ENCODE measurements at regions not wholly inside any gene's neighbourhood (a gene's known extent, or its start where the extent isn't known, plus 50 kb on each side); places are given as distances from the start of the nearest gene placed in this dataset.

GRCh38 chr7:118846977-118847376 is 622.5 kb downstream of the ANKRD7 start:
- TF ChIP-seq POLR2AphosphoS5 (IDR thresholded peaks at IDR 0.05) (no peak), POLR2A (IDR thresholded peaks at IDR 0.05) (no peak)
- TF ChIP-seq, protein P1, sequence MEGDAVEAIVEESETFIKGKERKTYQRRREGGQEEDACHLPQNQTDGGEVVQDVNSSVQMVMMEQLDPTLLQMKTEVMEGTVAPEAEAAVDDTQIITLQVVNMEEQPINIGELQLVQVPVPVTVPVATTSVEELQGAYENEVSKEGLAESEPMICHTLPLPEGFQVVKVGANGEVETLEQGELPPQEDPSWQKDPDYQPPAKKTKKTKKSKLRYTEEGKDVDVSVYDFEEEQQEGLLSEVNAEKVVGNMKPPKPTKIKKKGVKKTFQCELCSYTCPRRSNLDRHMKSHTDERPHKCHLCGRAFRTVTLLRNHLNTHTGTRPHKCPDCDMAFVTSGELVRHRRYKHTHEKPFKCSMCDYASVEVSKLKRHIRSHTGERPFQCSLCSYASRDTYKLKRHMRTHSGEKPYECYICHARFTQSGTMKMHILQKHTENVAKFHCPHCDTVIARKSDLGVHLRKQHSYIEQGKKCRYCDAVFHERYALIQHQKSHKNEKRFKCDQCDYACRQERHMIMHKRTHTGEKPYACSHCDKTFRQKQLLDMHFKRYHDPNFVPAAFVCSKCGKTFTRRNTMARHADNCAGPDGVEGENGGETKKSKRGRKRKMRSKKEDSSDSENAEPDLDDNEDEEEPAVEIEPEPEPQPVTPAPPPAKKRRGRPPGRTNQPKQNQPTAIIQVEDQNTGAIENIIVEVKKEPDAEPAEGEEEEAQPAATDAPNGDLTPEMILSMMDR (IDR thresholded peaks at IDR 0.05): no peak
